Activated naive CD4-positive, alpha-beta T cell (primary cell): ENCODE measurements at regions not wholly inside any gene's neighbourhood (a gene's known extent, or its start where the extent isn't known, plus 50 kb on each side); places are given as distances from the start of the nearest gene placed in this dataset.
A peak's percentile ranks its signal among the peaks of the same experiment; 100 is the strongest.
"Not testable (repeated sequence)": the region's sequence is repeated elsewhere in the genome, so short reads cannot be mapped to it uniquely, and the experiment has no call there.

Experiments used
- DNase-seq, 4 experiments: peaks; one replicate each; lab custom pipeline; 2025; lab: John Stamatoyannopoulos, UW

DNA sequence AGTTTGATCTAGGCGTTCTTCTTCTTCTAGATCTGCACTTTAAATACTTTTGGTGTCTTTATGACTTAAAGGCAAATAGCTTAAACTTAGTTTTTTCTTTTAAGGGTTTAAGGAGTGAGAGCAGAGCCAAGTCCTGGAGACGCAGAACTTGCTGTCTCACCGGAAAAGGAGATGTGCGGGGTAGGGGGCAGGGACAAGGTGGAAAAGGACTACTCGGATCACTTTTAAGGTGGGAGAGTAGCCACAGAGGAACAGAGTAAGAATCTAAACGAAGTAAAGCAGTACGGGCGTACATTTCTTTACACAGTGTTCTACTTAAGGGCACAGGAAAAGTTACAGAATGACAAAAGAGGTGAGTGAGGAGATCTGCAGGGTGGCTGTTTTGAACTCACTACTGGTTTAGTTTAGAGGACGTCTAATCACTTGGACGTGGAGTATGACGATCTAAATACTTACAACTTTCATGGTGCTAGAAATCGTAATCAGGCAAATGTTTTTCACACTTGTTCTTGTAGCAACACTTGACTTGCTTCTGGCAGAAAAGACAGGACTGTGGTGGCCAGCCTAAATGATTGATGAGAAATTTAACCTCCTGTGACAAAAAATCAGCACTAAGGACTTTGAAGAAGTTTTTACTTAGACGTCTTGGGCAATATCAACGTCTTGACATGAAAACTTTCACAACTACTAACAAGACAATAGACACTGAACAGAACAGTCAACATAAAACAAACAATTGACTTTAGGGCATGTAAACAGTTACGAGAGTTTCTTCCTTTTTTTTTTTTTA is 127.0 kb downstream of the ART5 start:
- not testable (repeated sequence) for DNase-seq

DNA sequence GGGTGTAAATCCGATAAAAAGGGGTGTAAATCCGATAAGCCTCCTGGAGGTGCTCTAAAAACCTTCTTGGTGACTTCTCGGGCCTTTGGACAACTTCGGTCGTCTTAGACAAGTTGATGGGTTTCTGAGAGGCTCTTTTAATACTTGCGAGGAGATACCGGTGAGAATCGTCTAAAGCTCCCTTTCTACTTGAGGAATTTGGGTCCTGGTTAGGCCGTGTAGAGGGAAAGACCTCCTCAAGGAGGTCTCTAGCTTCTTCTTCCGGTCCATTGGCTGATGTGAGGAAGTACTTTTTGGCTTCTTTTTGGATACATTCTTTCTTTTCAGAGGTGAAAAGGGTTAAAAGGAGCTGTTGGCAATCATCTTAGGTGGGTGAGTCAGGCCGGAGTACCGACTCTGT is 128.5 kb downstream of the ART5 start:
- DNase-seq, result not testable (repeated sequence)

DNA sequence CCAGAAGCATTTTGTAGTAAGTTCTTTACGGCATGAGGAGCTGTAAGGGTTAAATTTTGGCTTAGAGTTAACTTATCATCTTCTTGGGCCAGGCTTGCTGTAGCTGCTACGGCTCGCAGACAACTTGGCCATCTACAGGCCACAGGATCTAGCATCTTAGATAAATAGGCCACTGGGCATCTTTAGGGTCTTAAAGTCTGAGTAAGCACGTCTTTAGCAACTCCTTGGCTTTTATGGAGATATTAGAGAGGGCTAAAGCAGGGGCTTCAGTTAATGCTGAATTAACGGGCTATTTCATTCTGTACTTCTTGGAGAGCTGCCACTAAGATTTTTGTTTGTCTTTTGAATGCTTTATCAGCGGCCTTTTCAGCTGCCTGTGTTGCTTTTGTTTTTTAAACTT is 129.0 kb downstream of the ART5 start:
- not testable (repeated sequence) for DNase-seq

DNA sequence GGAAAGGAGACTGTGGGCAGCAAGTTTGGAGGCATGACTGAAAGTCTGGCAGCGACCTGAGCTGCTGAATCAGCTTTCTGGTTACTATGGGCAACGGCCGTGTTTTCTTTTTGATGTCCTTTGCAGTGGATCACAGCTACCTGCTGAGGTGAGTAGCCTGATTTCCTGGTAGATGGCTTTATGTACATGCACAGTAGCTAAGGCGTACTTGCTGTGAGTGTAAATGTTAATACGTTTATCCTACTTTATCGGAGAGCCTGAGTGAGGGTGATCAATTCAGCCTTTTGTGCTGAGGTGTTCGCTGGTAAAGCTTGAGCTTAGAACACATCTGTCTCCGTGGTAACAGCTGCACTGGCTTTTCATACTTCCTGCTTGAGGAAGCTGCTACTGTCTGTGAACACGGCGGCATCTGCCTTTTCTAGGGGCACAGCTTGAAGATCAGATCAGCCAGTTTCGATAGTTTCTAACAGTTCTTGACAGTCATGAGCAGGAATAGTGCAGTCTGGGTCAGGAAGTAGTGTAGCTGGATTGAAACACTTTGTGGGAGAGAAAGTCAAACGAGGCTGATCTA is 129.6 kb downstream of the ART5 start:
- not testable (repeated sequence) for DNase-seq

DNA sequence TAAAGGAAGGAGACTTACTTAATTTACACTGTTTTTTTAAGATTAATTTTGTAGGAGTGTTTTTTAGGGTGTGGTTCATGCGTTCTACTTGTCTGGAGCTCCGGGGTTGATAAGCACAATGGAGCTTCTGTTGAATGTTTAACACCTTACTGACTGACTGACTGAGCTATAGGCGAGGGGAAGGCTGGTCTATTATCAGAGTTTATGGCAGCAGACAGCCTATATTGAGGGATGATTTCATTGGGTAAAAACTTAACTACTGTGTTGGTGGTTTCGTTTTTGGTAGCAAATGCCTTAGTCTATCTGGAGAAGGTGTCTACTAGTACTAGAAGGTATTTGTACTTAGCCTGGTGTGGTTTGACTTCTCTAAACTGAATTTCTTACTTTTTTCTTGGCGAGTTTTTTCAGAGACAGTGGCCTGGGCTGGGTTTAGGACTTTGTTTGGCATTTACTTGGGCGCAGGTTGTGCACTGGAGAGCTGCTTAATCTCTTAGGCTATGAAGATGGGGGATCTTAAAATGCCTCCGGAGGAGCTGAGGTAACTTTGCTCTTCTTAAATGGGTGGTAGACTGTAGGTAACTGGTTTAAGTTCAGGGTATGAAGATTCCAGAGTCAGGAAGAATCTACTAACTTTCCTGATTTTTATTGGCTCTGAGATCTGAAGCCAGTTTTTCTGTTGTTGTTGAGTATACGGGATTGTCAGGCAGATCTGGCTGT is 130.2 kb downstream of the ART5 start:
- not testable (repeated sequence) for DNase-seq

DNA sequence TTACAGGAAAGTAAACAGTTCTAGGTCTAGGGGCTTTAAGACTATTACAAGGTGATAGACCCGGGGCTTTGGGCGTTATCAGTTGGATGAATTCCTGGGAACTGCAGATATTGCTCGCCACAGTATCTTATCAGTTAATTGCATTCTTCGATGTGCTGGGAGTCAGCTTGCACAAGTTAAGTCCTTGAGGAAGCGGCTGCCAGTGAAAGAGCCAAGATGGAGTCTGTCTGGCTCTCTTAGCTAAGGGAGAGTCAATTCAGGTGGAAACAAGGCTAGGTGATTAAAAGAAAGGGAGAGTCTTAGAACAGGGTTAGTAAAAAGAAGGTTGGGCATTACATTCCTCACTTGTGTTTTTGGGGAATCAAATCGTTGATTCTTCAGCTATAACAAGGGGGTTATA is 130.6 kb upstream of the ZNF195 start:
- DNase-seq, result not testable (repeated sequence)

DNA sequence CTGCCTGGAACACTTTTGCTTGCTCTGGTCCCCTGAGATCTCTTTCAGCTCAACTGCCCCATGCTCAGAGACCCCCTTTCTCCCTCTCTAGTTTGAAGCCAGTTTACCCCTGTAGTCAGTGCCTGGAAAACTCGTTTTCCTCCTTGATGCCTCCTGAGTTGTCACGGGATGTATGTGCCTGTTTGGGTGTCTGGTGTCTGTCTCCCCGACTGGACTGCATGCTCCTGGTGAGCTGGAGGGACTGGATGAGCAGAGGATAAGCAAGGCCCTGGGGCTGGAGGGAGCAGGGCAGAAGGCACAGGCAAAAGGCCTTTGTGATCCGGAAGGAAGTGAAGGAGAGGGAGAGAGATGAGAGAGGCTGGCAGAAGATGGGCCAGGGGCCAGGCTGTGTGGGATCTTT is 120.3 kb upstream of the ZNF195 start:
- DNase-seq, result not testable (repeated sequence)

DNA sequence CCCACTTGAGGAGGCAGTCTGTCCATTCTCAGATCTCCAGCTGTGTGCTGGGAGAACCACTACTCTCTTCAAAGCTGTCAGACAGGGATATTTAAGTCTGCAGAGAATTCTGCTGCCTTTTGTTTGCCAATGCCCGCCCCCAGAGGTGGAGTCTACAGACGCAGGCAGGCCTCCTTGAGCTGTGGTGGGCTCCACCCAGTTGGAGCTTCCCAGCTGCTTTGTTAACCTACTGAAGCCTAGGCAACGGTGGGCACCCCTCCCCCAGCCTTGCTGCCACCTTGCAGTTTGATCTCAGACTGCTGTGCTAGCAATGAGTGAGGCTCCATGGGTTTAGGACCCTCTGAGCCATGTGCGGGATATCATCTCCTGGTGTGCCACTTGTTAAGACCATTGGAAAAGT is 119.4 kb upstream of the ZNF195 start:
- DNase-seq, result not testable (repeated sequence)

DNA sequence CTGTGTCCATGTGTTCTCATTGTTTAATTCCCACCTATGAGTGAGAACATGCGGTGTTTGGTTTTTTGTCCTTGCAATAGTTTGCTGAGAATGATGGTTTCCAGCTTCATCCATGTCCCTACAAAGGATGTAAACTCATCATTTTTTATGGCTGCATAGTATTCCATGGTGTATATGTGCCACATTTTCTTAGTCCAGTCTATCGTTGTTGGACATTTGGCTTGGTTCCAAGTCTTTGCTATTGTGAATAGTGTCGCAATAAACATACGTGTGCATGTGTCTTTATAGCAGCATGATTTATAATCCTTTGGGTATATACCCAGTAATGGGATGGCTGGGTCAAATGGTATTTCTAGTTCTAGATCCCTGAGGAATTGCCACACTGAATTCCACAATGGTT is 114.2 kb upstream of the ZNF195 start:
- not testable (repeated sequence) for DNase-seq

DNA sequence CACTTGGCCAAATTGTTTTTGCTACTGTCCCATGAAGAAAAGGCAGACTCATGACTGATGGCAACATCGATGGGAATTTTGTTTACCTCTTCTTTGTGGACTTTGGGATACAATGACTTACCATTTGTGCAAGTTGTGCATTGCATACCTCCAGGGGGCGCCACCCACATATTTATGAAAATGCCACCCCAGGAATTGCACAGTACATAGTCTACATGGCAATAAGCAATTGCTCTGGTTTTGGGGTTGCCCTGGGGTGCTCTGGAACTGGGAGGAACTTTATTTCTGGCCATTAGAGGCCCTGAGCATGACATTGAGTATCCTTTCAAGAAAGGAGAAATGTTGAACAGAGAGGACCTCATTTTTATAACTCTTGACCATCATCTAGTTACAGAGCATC is 109.1 kb upstream of the ZNF195 start:
- not testable (repeated sequence) for DNase-seq

DNA sequence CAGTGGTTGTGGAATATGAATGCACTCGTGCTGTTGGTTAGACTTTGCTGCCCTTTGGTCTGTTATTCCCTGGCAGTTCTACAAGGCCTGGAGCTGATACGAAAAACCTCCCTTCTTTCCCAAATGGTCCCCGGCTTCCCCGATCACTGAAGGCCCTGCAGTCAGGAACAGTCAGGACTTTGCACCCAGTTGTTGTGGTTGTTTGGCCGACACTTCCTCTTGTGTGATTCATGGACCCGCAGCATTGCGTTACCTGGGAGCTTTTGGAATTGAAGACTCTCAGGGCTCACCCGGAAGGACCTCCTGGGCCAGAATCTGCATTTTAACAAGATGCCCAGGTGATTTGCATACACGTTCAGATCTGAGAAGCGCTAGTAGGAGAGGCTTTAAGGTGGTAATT is 106.8 kb upstream of the ZNF195 start:
- DNase-seq, result not testable (repeated sequence)

DNA sequence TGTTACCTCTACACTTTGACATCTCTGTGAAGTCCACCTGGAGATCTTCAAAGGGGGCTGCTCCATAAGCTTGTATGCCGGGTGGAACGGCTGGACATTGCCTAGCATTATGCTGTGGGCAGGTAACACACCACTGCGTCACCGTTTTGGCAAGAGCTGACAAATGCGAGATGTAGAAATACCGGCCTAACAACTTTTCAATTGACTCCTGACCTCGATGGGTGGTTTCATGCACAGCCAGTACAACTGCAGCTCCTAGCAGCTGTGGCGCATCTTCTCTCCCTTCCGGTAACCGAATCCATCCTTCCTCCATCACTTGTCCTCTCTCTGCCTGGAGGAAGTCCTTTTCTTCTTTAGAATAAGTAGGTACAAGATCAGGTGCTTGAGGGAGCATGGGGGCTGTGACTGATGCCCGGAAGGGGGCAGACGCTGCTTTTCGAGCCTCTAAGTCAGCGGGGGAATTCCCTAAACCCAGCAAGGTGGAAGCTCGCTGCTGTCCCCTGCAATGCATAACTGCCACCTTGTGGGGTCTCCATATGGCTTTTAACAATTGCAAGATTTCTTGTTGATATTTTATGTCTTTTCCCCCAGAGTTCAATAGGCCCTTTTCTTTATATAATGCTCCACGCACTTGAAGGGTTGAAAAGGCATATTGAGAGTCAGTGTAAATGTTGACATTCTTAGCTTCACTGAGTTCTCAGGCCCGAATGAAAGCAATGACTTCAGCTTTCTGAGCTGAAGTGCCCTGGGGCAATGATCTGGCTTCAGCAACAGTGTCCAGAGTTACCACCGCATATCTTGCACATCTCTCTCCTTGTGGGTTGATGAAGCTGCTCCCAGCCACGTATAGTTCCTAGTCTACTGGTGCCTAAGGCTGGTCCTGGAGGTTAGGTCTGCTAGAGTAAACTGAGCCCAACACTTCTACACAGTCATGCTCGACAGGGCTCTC is 98.3 kb upstream of the ZNF195 start:
- not testable (repeated sequence) for DNase-seq

DNA sequence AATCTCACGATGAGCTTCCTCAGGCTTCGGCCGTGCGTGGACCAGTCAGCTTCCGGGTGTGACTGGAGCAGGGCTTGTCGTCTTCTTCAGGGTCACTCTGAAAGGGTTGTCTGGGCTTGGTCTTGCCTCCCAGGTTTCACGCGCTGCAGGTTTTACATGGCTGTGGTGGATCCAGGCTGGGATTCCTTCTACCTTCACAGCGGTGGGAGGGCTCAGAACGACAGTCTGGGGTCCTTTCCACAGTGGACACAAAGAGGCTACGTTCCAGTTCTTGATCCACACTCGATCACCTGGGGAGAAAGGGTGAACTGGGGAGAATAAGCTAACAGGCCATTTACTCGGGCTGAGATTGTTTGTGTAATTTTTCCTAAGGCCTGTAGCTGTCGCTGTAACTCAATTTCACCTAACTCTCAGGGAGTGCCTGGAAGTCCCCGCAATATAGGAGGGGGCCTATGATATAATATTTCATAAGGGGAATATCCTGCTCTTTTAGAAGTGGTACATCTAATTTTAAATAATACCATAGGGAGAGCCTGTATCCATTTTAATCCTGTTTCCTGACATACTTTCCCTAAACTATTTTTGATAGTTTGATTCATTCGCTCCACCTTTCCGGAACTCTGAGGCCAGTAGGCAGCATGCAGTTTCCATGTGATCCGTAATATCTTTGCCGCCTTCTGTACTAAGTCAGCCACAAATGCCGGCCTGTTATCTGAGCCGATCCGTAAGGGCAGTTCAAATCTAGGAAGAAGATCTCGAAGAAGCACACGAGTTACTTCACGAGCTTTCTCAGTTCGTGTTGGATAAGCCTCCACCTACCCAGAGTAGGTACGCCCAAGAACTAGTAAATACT is 97.4 kb upstream of the ZNF195 start:
- DNase-seq, result not testable (repeated sequence)

DNA sequence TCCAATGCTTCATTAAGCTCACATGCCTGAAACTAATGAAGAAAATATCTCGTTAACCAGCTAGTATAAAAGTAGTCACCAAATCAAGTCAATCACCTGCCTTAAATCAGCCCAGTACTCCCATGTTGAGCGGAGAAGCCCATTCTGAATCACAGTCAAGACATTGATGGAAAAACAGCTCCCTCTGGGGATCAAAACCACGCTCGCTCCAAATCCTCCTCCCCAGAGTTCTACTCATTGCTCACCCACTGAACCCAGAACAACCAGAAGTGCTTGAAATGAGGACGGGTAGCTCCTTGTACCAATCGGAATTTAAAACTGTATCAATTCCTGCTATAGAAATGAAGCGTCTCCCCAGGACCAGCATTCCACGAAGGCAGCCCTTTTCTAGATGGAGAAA is 90.0 kb upstream of the ZNF195 start:
- not testable (repeated sequence) for DNase-seq

DNA sequence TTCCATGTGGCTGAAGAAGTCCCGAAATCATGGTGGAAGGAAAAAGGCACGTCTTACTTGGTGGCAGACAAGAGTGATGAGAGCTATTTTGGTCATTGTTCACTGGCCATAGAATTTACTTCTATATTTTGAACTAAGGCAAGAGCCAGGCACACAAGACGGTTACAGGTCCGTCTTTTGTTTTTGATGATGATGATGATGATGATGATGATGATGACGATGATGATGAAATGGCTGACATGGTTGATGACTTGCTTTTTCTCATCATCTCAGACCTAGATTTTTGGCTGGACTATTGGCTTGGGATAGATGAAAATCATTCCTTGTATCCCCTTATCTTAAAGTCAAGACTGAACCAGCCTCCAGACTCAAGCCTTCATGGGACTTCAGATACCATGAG is 88.7 kb upstream of the ZNF195 start:
- not testable (repeated sequence) for DNase-seq

DNA sequence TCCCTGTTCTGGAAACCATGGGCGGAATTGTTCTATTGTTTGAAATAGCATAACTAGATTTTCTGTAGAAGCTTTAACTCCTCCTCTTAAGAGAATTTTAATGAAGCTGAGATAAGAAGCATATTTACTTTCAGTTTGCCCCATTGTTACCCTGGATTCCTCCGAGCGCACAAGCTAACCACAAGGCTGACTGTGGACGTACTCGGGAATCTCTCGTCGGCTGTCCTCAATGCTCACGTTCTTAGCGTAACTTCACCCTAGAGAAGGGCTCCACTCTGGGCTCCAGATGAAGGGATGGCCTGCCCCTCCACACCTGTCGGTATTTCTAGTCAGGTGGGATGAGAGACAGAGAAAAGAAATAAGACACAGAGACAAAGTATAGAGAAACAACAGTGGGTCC is 76.7 kb upstream of the ZNF195 start:
- not testable (repeated sequence) for DNase-seq

DNA sequence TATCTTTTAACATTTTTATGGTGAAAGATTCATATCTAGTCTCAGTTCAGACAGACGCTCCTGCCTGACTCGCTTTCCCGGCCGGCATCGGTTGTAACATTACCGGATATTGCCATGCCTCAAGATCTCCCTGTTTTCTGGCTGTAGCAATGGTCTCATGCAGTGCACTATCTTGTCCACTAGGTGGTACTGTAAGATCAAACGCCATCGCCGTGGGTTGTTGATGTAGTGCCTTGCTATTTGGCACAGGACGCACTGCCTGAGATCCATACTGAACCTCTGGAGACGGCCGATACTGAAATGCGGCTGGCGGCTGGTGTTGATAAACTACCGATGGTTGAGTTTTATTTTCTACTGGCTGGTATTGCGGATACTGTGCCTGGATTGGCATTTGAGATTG is 75.9 kb upstream of the ZNF195 start:
- peak in 2 of 4 experiments; percentile 18 to 24 for DNase-seq

DNA sequence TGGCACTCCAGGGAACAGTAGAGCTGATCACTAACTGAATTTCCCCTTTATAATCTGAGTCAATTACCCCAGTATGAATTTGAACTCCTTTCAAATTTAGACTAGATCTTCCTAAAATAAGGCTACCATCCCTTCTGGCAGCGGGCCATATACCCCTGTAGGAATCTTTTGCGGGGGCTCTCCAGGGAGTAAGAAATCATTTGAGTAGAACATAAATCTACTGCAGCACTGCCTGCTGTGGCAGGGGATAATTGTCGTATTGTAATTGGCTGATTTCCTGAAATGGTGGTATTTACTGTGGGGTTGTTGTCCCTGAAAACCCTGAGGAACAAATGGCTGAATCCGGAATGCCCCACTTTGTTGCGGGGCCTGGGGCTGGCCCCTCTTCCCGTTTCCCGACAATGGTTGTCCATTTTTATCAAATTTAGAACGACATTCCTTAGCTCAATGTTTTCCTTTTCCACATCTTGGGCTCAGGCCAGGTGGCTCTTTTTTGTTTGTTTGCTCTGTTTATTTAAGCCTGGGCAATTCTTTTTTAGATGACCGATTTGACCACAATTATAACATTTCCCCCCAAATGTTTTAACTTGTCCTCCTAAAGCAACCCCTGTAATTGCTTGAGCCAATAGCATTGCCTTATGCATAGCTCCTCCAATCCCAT is 74.8 kb upstream of the ZNF195 start:
- DNase-seq, result not testable (repeated sequence)

DNA sequence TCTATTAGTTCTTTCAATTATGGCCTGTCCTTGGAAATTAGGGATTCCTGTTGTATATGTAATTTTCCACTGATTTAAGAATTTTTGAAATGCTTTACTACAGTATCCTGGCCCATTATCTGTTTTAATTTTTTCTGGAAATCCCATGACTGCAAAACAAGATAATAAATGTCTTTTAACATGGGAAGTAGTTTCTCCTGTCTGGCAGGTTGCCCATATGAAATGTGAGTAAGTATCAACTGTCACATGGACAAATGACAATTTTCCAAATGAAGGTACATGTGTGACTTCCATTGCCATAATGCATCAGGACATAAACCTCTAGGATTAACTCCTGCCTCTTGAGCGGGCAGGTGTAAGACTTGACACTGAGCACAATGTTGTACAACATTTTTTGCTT is 71.9 kb upstream of the ZNF195 start:
- not testable (repeated sequence) for DNase-seq

DNA sequence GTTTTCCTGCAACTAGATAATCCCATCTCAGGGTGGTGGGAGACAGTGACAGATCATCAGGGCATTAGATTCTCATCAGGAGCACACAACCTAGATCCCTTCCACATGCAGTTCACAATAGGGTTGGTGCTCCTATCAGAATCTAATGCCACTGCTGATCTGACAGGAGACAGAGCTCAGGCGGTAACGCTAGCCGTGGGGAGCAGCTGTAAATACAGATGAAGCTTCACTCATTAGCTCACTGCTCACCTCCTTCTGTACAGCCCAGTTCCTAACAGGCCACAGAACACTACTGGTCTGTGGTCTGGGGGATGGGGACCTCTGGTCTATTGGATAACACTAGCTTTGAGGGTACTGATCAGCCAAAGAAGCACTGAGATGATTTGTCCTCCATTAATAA is 66.6 kb upstream of the ZNF195 start:
- not testable (repeated sequence) for DNase-seq
